ENCODE measurements at regions not wholly inside any gene's neighbourhood (a gene's known extent, or its start where the extent isn't known, plus 50 kb on each side); places are given as distances from the start of the nearest gene placed in this dataset.
"Not testable (repeated sequence)": the region's sequence is repeated elsewhere in the genome, so short reads cannot be mapped to it uniquely, and the experiment has no call there.

DNA sequence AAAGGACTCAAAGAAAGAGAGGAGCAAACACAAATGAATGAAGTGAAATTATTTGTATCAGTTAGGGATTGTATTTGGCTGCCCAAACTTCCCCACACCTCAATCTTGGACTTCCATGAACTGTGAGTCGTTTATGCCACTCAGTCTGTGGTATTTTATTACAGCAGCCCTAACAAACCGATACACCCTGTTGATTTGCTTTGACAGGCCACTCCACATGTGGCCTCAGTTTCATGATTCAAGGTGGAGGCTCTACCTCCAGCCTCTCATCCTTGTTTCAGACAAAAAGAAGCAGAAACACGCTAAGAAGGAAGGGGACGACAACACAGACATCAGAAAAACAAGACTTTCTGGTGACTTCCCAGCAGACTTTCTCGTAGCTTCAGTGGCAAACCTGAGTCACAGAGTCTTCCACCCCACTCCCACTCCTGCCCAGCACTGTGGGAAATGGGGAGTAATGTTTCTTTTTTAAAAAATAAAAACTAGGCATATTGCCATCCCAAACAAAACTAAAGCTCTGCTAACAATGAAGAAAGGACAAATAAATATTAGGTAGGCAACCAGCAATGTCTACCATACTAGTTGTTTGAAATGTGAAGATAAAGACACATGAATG, 52.2 kb upstream of the ABCA1 start:
- no peak for DNase-seq

DNA sequence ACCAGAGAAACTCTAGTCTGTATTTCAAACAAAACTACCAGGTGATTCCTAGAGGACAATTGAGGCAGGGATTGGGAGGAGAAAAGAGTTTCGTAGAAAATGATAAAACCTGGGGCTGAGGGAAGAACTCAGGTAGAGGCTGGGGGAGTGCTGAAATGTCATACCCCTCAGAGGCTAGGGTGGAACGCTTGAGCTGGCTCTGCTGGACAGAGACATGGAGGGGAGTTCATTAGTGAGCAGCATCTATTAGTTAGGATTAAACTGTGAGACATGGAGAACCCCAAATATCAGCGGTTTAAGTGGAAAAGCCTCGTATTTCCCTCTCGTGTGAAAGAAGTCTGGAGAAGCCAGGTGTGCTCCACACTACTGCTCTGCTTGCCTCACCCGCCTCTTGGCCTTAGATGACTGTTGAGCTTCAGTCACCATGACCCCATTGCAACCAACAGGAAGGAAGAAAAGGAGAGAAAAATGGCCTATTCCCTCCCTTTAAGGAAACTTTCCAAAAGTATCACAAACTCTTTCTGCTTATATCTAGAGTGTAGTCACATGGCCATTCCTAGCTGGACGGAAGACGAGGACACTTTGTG, 53.7 kb upstream of the ABCA1 start:
- DNase-seq, result no peak

GRCh38 chr9:104982543-104982942, 54.6 kb upstream of the ABCA1 start:
- no peak for DNase-seq

- no peak for DNase-seq
These were observed 55.5 kb upstream of the ABCA1 start for GRCh38 chr9:104983491-104983890.

DNA sequence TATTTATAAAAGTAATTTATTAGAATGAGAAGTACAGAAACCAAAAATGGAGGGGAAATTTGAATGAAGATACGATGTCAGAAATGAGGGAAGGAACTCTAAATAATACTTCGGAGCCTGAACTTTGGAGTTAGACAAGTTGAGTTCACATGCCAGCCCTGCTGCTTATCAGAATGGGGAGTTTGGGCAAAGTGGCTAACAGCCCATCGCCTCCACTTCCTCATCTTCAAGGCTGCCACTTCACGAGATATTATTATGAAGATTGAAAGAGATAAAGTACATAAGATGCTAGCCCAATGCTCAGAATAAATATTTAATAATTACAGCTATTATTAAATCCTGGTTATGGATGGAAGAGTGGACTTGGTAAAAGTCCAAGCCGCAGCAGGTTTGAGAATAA, 56.2 kb upstream of the ABCA1 start:
- no peak for DNase-seq

DNA sequence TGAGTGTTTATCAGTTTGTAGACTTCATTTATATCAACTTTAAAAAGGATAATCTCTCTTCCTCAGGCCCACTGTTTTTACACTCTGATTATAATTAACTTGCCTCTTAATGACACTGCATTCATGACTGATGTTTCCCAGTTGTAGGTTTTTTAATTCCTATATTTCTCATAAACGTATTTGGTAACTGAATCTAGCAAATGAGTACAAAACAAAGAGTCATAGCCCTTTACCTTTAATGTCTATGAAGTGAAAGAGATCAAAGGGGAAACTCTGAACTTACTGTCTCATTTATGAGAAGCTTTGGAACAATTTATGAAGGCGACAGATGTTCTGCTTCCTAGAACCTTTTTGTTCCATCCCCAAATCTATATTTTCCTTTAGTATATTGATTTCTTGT, 56.6 kb upstream of the ABCA1 start:
- no peak for DNase-seq

- DNase-seq, result no peak
These were observed 57.0 kb upstream of the ABCA1 start for GRCh38 chr9:104984948-104985347.

- DNase-seq, result no peak
These were observed 58.1 kb upstream of the ABCA1 start for GRCh38 chr9:104986096-104986495.

DNA sequence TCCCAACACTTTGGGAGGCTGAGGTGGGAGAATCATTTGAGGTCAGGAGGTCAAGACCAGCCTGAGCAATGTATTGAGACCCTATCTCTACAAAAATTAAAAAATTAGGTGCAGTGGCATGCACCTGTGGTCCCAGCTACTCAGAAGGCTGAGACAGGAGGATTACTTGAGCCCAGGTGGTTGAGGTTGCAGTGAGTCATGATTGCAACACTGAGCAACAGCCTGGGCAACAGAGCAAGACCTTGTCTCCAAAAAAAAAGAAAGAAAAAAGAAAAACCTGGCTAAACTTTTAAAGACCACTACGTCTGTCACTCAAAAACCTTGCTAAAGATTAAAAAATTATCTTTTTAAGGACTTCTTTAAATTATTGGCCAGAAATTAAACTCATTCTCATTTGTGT, 59.8 kb upstream of the ABCA1 start:
- no peak for DNase-seq

GRCh38 chr9:104988539-104988938, 60.6 kb upstream of the ABCA1 start:
- no peak for DNase-seq

GRCh38 chr9:104991144-104991953, 63.4 kb upstream of the ABCA1 start:
- DNase-seq, result peak; percentile 93

- DNase-seq, result peak; percentile 45
These were observed 64.7 kb upstream of the ABCA1 start for GRCh38 chr9:104992659-104993058.

DNA sequence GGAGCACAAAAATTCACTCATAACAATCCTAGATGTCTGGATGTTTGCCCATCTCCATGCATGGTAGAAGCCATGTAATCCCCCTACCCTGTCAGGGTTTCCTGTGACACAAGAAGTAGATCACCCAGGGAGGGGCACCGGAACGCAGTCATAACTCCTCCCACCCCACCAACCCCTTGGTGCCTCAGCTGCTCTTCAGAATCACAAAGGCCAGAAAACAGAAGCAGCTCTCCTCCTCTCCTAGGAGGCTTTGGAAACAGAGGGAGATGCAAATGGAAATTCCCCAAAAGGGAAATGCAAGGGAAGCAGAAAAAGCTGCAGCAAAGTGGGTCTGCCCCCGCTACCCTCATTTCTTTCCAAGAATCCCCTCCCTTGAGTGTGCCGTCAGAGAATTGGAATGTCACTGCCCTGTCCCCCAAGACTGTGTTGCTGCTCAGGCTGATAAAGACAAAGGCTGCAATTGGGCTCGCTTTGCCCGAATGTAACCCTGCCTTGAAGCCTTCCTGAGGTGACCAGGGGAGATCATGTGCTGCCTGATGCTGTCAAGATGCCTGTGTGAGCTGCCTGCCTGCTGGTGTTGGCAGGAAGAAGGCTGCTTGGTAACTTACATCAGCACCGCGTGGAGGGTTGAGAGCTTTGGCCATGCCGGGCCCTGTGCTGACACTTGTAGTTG, 65.5 kb upstream of the ABCA1 start:
- DNase-seq, result peak; percentile 72

DNA sequence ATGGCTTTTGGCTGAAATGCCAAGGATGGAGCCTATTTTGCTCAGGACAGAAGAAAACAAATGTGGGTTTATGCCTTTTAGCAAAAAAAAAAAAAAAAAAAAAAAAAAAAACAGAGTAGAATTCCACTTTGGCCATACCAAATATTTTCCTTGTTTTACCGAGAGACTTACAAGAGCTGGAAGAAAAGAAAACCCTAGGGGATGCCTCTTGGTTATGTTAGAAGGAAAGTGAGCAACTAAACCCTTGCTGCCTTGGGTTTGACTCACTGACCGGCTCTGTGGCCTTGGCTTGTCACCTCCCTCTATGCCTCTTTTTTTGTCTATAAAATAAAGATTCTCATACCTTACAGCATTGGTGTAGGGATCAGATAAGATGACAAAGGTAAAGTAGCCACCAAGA, 69.6 kb upstream of the ABCA1 start:
- DNase-seq, result no peak

DNA sequence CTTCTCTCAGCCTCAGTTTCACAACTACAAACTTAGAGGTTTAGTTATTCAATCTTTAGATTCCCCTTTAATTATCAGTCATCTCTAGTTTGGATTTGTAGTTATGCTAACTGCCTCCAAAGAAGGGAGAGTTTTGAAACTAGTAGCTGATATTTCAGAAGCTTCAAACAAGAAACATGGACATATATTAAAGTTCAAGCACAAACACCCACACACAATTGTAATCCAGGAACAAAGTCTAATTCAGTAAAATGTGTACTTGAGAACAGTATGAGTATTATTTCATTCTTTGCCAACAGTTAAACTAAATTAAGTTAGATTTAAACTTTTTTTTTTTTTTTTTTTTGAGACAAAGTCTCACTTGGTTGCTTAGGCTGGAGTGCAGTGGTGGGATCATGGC, 71.2 kb upstream of the ABCA1 start:
- no peak for DNase-seq

GRCh38 chr9:105000529-105000928, 72.6 kb upstream of the ABCA1 start:
- not testable (repeated sequence) for DNase-seq

GRCh38 chr9:105004466-105005090, 76.6 kb upstream of the ABCA1 start:
- no peak for DNase-seq

- no peak for DNase-seq
These were observed 77.2 kb upstream of the ABCA1 start for GRCh38 chr9:105005186-105005585.

DNA sequence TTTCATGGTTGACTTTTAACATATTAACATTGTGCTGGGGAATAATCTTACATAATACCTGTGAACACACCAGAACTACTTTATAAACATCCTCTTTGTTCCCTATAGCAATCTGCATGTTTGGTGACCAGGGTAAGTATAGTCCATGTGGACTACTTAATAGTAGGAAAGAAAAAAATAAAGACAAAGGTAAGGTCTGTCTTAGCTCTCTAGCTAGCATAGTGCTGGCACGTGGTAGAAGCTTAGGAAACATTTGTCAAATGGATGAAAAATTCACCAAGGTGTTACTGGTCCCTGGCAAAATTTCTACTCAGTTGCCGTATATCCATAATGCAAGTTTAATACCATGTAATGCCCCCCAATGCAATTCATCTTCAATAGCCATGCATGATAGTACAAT, 78.6 kb upstream of the ABCA1 start:
- no peak for DNase-seq

- DNase-seq, result no peak
These were observed 79.2 kb upstream of the ABCA1 start for GRCh38 chr9:105007143-105007542.

GRCh38 chr9:105010089-105010488, 82.1 kb upstream of the ABCA1 start:
- DNase-seq, result not testable (repeated sequence)

GRCh38 chr9:105021917-105022316, 94.0 kb upstream of the ABCA1 start:
- DNase-seq, result no peak

DNA sequence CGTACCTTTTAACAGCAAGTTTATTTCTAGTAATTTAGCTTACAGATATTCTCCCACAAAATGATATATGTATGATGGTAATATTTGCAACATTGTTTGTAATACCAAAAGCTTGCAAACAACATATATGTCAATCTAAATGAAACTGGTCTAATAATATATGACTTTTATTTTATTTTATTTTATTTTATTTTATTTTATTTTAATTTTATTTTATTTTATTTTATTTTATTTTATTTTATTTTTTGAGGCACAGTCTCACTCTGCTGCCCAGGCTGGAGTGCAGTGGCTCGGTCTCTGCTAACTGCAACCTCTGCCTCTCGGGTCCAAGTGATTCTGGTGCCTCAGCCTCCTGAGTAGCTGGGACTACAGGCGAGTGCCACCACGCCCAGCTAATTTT, 94.6 kb upstream of the ABCA1 start:
- not testable (repeated sequence) for DNase-seq

Data from tongue (tissue), 1 donor.